GM23338 (cell line): ENCODE measurements at regions not wholly inside any gene's neighbourhood (a gene's known extent, or its start where the extent isn't known, plus 50 kb on each side); places are given as distances from the start of the nearest gene placed in this dataset.

Experiments used
- ATAC-seq: fragments of 200-7000 bp; cut with Tn5 transposase; 3 replicates; pipeline ENCODE4 v1.9.1; 2020
- DNase-seq: peaks from one replicate; pipeline ENCODE4 v3.0.0-alpha.2; 2015; ENCODE audit warnings: low spot score
- H2AFZ ChIP-seq: fragments of 200-600 bp; sonication (generic); 2 replicates; pipeline ENCODE4 v1.8.0; 2016; ENCODE audit warnings: antibody characterized with exemption, mild to moderate bottlenecking, moderate library complexity
- H3F3A ChIP-seq: fragments of 200-600 bp; sonication (generic); replicated peaks from 2 replicates; pipeline ENCODE4 v1.8.0; 2017; ENCODE audit warnings: antibody characterized with exemption, mixed run types, low read depth
- H3K27ac ChIP-seq: fragments of 200-600 bp; sonication (generic); 2 replicates; pipeline ENCODE4 v1.6.1; 2016; ENCODE audit warnings: low read depth
- H3K27me3 ChIP-seq: fragments of 200-600 bp; sonication (generic); 2 replicates; pipeline ENCODE4 v1.8.0; 2016; ENCODE audit warnings: mild to moderate bottlenecking, mixed run types, moderate library complexity; ENCODE audit not compliant: insufficient read depth
- H3K36me3 ChIP-seq: fragments of 200-600 bp; sonication (generic); 2 replicates; pipeline ENCODE4 v1.8.0; 2016; ENCODE audit warnings: mild to moderate bottlenecking; ENCODE audit not compliant: insufficient read depth
- H3K4me1 ChIP-seq: fragments of 200-600 bp; sonication (generic); 2 replicates; pipeline ENCODE4 v1.8.0; 2016; ENCODE audit warnings: mild to moderate bottlenecking, moderate library complexity; ENCODE audit not compliant: insufficient read depth
- H3K4me2 ChIP-seq: fragments of 200-600 bp; sonication (generic); 2 replicates; pipeline ENCODE4 v1.7.1; 2017; ENCODE audit warnings: mixed run types
- H3K4me3 ChIP-seq: fragments of 200-600 bp; sonication (generic); 2 replicates; pipeline ENCODE4 v1.6.1; 2016; ENCODE audit warnings: mixed run types
- H3K79me2 ChIP-seq: fragments of 200-600 bp; sonication (generic); replicated peaks from 2 replicates; pipeline ENCODE4 v1.8.0; 2017; ENCODE audit warnings: mild to moderate bottlenecking; ENCODE audit not compliant: insufficient read depth
- H3K9me2 ChIP-seq: fragments of 200-600 bp; sonication (generic); 2 replicates; pipeline ENCODE4 v1.8.0; 2017; ENCODE audit not compliant: insufficient read depth
- H4K20me1 ChIP-seq: fragments of 200-600 bp; sonication (generic); replicated peaks from 2 replicates; pipeline ENCODE4 v1.8.0; 2017; ENCODE audit warnings: mild to moderate bottlenecking; ENCODE audit not compliant: insufficient read depth
- H3K27ac Mint-ChIP-seq: 2 replicates; pipeline ENCODE4 v1.8.0; 2020; ENCODE audit warnings: inconsistent platforms, mild to moderate bottlenecking, moderate library complexity, mixed read lengths
- H3K27me3 Mint-ChIP-seq: 3 replicates; pipeline ENCODE4 v1.8.0; 2022; ENCODE audit warnings: low read depth, mild to moderate bottlenecking, moderate library complexity, mixed read lengths, inconsistent platforms; ENCODE audit not compliant: insufficient read depth, poor library complexity
- H3K36me3 Mint-ChIP-seq: 3 replicates; pipeline ENCODE4 v1.8.0; 2021; ENCODE audit warnings: low read depth, mild to moderate bottlenecking, inconsistent platforms, moderate library complexity, mixed read lengths
- H3K4me1 Mint-ChIP-seq: 3 replicates; pipeline ENCODE4 v1.8.0; 2020; ENCODE audit warnings: mild to moderate bottlenecking, inconsistent platforms, mixed read lengths
- H3K4me3 Mint-ChIP-seq: 3 replicates; pipeline ENCODE4 v1.8.0; 2021; ENCODE audit warnings: moderate library complexity, mild to moderate bottlenecking, inconsistent platforms, mixed read lengths
- H3K9me3 Mint-ChIP-seq: 3 replicates; pipeline ENCODE4 v1.8.0; 2020; ENCODE audit warnings: moderate library complexity, mild to moderate bottlenecking, inconsistent platforms, mixed read lengths
- CREB1 ChIP-seq: fragments of 250-450 bp; sonication (Bioruptor Pico); IDR thresholded peaks from 2 replicates; pipeline ENCODE4 v1.5.0; 2020; ENCODE audit warnings: low read depth, mild to moderate bottlenecking, moderate library complexity
- EZH2 ChIP-seq: fragments of 200-600 bp; sonication (generic); IDR thresholded peaks from one replicate; pipeline ENCODE4 v1.8.0; 2017; ENCODE audit warnings: antibody characterized with exemption, mild to moderate bottlenecking, low read depth; ENCODE audit not compliant: unreplicated experiment
- EZH2phosphoT487 ChIP-seq: fragments of 200-600 bp; sonication (generic); IDR thresholded peaks from one replicate; pipeline ENCODE4 v1.8.1; 2018; ENCODE audit warnings: antibody characterized with exemption; ENCODE audit not compliant: unreplicated experiment
- JUNB ChIP-seq: IDR thresholded peaks from one replicate; pipeline ENCODE4 v1.6.1; 2016; ENCODE audit warnings: antibody characterized with exemption; ENCODE audit not compliant: unreplicated experiment
- NANOG ChIP-seq: IDR thresholded peaks from 2 replicates; pipeline ENCODE4 v1.6.1; 2016; ENCODE audit warnings: antibody characterized with exemption, borderline replicate concordance
- POLR2AphosphoS5 ChIP-seq: IDR thresholded peaks from 2 replicates; pipeline ENCODE4 v1.6.1; 2016; ENCODE audit warnings: antibody characterized with exemption, low read depth
- REST ChIP-seq: IDR thresholded peaks from one replicate; pipeline ENCODE4 v1.6.1; 2018; ENCODE audit warnings: antibody characterized with exemption; ENCODE audit not compliant: unreplicated experiment
- STAT1 ChIP-seq: IDR thresholded peaks from one replicate; pipeline ENCODE4 v1.6.1; 2016; ENCODE audit warnings: antibody characterized with exemption; ENCODE audit not compliant: unreplicated experiment
- ZNF114 ChIP-seq: fragments of 250-450 bp; sonication (Bioruptor Pico); IDR thresholded peaks from 2 replicates; pipeline ENCODE4 v1.5.0; 2020; ENCODE audit warnings: mild to moderate bottlenecking, moderate library complexity
- ZNF331 ChIP-seq: fragments of 250-450 bp; sonication (Bioruptor Pico); IDR thresholded peaks from 2 replicates; pipeline ENCODE4 v1.5.0; 2020; ENCODE audit warnings: low read depth, mild to moderate bottlenecking, moderate library complexity
- TF ChIP-seq, protein P1 (sequence below), 2 experiments: fragments of 200-600 bp in 1 of 2; sonication (generic) in 1 of 2; conservative IDR thresholded peaks; 2 replicates each; pipeline versions ENCODE4 v1.5.1 to v1.6.1; 2016 to 2017; ENCODE audit warnings: antibody characterized with exemption in 2 of 2, low read depth in 2 of 2, mild to moderate bottlenecking in 2 of 2, moderate library complexity in 1 of 2
- TF ChIP-seq, protein P2 (sequence below): fragments of 250-450 bp; sonication (Bioruptor Pico); IDR thresholded peaks from 2 replicates; pipeline ENCODE4 v1.5.0; 2020; ENCODE audit warnings: mild to moderate bottlenecking, moderate library complexity
- TF ChIP-seq, protein P3 (sequence below): IDR thresholded peaks from 2 replicates; pipeline ENCODE4 v1.6.1; 2016; ENCODE audit warnings: antibody characterized with exemption

- TF ChIP-seq JUNB (no peak), ZNF114 (CRISPR knock-in tag) (no peak), POLR2AphosphoS5 (no peak), REST (no peak), STAT1 (no peak), EZH2phosphoT487 (no peak), ZNF331 (CRISPR knock-in tag) (no peak), EZH2 (no peak), CREB1 (CRISPR knock-in tag) (no peak), NANOG (no peak)
- TF ChIP-seq, protein P1, sequence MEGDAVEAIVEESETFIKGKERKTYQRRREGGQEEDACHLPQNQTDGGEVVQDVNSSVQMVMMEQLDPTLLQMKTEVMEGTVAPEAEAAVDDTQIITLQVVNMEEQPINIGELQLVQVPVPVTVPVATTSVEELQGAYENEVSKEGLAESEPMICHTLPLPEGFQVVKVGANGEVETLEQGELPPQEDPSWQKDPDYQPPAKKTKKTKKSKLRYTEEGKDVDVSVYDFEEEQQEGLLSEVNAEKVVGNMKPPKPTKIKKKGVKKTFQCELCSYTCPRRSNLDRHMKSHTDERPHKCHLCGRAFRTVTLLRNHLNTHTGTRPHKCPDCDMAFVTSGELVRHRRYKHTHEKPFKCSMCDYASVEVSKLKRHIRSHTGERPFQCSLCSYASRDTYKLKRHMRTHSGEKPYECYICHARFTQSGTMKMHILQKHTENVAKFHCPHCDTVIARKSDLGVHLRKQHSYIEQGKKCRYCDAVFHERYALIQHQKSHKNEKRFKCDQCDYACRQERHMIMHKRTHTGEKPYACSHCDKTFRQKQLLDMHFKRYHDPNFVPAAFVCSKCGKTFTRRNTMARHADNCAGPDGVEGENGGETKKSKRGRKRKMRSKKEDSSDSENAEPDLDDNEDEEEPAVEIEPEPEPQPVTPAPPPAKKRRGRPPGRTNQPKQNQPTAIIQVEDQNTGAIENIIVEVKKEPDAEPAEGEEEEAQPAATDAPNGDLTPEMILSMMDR (conservative IDR thresholded peaks at IDR 0.05; ENCODE audit: low read depth in 2 of 2), result no peak
- TF ChIP-seq, protein P2, sequence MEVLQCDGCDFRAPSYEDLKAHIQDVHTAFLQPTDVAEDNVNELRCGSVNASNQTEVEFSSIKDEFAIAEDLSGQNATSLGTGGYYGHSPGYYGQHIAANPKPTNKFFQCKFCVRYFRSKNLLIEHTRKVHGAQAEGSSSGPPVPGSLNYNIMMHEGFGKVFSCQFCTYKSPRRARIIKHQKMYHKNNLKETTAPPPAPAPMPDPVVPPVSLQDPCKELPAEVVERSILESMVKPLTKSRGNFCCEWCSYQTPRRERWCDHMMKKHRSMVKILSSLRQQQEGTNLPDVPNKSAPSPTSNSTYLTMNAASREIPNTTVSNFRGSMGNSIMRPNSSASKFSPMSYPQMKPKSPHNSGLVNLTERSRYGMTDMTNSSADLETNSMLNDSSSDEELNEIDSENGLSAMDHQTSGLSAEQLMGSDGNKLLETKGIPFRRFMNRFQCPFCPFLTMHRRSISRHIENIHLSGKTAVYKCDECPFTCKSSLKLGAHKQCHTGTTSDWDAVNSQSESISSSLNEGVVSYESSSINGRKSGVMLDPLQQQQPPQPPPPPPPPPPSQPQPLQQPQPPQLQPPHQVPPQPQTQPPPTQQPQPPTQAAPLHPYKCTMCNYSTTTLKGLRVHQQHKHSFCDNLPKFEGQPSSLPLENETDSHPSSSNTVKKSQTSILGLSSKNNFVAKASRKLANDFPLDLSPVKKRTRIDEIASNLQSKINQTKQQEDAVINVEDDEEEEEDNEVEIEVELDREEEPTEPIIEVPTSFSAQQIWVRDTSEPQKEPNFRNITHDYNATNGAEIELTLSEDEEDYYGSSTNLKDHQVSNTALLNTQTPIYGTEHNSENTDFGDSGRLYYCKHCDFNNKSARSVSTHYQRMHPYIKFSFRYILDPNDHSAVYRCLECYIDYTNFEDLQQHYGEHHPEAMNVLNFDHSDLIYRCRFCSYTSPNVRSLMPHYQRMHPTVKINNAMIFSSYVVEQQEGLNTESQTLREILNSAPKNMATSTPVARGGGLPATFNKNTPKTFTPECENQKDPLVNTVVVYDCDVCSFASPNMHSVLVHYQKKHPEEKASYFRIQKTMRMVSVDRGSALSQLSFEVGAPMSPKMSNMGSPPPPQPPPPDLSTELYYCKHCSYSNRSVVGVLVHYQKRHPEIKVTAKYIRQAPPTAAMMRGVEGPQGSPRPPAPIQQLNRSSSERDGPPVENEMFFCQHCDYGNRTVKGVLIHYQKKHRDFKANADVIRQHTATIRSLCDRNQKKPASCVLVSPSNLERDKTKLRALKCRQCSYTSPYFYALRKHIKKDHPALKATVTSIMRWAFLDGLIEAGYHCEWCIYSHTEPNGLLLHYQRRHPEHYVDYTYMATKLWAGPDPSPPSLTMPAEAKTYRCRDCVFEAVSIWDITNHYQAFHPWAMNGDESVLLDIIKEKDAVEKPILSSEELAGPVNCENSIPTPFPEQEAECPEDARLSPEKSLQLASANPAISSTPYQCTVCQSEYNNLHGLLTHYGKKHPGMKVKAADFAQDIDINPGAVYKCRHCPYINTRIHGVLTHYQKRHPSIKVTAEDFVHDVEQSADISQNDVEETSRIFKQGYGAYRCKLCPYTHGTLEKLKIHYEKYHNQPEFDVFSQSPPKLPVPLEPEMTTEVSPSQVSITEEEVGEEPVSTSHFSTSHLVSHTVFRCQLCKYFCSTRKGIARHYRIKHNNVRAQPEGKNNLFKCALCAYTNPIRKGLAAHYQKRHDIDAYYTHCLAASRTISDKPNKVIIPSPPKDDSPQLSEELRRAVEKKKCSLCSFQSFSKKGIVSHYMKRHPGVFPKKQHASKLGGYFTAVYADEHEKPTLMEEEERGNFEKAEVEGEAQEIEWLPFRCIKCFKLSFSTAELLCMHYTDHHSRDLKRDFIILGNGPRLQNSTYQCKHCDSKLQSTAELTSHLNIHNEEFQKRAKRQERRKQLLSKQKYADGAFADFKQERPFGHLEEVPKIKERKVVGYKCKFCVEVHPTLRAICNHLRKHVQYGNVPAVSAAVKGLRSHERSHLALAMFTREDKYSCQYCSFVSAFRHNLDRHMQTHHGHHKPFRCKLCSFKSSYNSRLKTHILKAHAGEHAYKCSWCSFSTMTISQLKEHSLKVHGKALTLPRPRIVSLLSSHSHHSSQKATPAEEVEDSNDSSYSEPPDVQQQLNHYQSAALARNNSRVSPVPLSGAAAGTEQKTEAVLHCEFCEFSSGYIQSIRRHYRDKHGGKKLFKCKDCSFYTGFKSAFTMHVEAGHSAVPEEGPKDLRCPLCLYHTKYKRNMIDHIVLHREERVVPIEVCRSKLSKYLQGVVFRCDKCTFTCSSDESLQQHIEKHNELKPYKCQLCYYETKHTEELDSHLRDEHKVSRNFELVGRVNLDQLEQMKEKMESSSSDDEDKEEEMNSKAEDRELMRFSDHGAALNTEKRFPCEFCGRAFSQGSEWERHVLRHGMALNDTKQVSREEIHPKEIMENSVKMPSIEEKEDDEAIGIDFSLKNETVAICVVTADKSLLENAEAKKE, result no peak
- TF ChIP-seq, protein P3, sequence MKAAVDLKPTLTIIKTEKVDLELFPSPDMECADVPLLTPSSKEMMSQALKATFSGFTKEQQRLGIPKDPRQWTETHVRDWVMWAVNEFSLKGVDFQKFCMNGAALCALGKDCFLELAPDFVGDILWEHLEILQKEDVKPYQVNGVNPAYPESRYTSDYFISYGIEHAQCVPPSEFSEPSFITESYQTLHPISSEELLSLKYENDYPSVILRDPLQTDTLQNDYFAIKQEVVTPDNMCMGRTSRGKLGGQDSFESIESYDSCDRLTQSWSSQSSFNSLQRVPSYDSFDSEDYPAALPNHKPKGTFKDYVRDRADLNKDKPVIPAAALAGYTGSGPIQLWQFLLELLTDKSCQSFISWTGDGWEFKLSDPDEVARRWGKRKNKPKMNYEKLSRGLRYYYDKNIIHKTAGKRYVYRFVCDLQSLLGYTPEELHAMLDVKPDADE, result no peak
- Mint-ChIP-seq H3K27ac (no peak overlapping the region), H3K36me3 (no peaks in the 10 kb centered on the region), H3K4me3 (no peak overlapping the region), H3K4me1 (peaks cover 26% of the 10 kb centered on the region), H3K27me3 (peaks cover 6% of the 10 kb centered on the region), H3K9me3 (no peaks in the 10 kb centered on the region)
- DNase-seq, result no peak
- Histone ChIP-seq H3K4me2 (no peak overlapping the region), H3K4me3 (no peak overlapping the region), H3K27me3 (no peaks in the 10 kb centered on the region), H3K36me3 (no peaks in the 10 kb centered on the region), H3K79me2 (no peaks in the 10 kb centered on the region), H3K4me1 (peaks cover 25% of the 10 kb centered on the region), H2AFZ (no peak overlapping the region; the same call in 1 of the 2 replicates), H4K20me1 (no peaks in the 10 kb centered on the region), H3F3A (no peaks in the 10 kb centered on the region), H3K9me2 (no peaks in the 10 kb centered on the region; the same call in 1 of the 2 replicates), H3K27ac (no peak overlapping the region)
- ATAC-seq, result no peak
Observed at GRCh38 chr4:24646798-24647460, 62.6 kb upstream of the DHX15 start.
